EH (cell line): ENCODE measurements at regions not wholly inside any gene's neighbourhood (a gene's known extent, or its start where the extent isn't known, plus 50 kb on each side); places are given as distances from the start of the nearest gene placed in this dataset.

Experiments used
- DNase-seq: peaks from one replicate; pipeline ENCODE4 v3.0.0-alpha.2; 2015; ENCODE audit warnings: low read depth

DNA sequence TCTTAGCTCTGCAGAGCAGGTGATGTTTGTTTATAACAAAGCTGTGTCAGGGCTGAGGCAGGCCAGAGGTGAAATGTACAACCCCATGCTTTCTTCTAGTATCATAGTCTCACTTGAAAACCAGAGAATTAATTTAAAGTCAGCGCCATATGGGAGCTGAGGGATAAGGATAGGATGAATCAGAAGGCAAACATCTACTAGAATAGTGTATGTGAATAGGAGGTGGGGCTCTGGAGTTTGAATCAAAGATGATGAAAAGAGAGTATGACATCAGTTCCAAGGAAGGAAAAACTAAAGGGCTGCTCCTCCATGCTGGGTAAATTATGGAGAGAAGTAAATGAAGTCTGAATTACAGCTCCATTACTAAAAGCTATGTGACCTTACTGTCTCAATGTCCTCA lies 441.5 kb downstream of the RASEF start:
- no peak for DNase-seq

DNA sequence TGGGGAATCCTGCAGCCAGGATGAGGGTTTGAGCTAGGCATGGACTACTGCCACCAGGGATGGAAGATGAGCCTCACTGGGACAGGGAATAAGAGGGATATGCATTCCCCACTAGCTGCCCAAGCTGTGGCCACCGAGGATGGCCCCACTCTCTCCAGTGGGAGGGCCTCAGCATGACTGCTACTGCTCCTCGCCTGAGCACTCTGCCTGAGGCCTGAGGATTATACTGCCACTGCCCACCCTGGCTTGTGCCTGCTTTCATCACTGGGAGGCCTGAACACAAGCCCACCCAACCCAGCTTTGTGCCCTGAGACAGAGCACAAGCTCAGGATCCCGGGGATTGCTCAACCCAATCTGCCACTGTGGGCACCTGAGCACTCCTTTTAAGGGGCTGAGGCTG lies 425.6 kb downstream of the RASEF start:
- no peak for DNase-seq

DNA sequence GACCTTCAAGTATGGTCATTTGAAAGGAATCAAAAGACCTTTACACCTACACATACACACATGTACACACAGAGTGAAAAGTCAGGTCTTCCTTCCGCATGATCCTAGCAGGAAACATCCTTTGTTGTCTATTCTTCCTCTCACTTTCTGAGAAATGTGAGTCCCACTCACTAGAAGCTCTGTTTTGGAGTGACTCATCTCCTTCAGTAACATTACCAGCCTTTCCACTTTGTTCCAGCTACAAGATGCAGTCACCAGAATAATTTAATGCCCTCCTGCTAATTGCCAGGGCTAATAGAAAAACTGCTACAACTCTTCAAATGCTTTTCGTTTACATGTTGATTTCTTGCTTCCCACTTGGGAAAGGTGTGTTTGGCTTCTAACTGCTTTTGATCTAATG lies 417.3 kb downstream of the RASEF start:
- no peak for DNase-seq

DNA sequence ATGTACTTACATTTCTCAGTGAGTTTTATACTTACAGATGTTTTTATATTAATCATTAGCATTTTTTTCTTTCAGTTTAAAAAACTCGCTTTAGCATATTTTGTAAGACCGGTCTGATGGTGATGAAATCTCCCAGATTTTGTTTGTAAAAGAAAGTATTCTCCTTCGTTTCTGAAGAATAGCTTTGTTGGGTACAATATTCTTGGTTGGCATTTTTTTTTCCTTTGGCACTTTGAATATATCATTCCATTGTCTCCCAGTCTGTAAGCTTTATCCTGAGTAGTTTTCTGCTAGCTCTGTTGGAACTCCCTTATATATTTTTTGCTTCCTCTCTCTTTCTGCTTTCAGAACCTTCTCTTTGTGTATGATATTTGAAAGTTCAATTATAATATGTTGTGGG lies 412.6 kb downstream of the RASEF start:
- no peak for DNase-seq

DNA sequence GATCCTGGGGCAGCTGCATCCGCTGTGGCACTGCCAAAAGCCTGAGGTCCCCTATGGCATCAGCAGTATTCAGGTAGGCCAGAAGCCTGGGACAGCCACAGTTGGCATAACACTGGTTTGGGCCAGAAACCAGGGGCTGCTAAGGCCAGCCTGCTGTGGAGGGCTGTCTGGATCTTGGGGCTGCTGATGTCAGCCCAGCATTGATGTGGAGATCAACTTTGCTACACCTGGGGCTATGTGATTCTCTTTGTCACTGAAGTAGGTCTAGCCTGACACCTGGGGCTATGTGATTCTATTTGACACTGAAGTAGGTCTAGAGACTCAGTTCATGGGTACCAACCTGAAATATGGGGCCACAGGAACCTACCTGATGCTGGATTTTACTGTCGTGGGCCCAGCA lies 411.5 kb downstream of the RASEF start:
- no peak for DNase-seq

DNA sequence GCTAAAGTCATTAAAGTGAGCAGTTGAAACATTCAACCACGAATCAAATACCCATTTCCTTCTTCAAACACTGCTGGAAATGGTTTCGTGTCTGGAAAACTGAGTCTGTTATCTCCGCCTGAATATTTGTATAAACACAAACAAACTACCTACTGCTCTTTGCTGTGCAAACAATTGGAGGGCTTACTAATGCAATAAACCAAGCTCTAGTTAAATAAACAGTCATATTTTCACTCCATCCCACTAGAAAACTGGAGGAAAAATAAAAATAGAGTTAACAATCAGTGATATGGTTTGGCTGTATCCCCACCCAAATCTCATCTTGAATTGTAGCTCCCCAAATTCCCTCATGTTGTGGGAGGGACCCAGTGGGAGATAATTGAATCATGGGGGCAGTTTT lies 397.6 kb downstream of the RASEF start:
- no peak for DNase-seq

DNA sequence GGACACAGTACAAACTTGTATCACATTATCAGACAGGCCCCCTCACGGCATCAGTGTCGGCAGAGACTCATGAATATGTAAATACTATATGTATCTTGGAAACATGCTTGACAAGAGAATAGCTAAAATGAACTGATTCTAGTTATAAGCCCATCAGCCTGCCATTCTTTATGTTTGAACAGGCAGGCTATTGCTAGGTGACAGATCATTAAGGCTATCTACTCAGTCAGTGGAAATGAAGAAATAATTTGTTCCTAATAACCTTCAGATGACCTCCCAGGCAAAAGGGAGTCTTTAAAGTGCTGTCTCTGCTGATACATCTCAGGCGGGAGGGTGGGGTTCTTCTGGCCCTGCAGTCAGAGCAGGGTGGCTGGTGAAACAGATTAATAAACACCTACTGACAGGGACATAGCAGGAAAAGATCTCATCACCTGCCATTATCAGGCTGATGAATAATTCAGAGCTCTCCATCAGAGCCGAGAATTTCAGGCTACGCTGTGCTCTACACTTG lies 394.2 kb downstream of the RASEF start:
- no peak for DNase-seq

DNA sequence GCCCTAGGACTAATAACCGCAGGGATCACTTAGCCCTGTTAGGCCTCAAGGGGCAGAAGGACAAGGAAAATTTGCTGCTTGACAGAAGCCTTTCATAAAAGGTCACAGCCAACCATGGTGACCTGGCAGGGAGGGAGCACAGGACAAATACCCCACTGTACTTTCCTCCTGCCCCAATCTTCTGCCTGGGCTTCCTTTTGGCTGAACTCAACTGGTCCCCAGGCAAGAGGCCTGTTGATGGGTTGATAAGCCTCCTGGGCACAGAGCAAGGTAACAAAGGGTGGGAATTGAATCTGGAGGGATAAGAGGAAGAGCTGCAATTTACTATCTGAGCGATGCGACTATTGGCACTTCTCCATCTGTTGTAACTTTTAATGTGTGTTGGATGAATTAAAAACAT lies 392.9 kb downstream of the RASEF start:
- DNase-seq, result no peak

DNA sequence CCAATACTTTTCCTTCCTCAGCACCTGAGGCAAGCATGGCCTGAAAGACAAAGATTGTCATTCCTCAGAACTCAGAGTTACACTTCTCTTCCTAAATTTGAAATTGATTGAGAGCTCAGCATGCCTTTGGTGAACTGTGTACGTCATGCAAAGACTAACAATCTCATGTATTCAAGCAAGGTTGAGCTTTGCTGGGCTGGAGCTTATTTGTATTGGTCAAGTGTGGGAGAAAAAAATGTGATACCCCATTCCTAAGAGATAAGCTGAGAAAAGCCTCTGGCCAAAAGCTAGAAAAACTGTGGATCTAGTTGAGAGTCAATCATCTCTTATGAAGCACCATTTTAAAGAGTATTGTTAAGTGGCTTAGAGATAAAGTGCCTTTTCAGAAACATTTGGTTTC lies 392.2 kb downstream of the RASEF start:
- DNase-seq, result no peak

DNA sequence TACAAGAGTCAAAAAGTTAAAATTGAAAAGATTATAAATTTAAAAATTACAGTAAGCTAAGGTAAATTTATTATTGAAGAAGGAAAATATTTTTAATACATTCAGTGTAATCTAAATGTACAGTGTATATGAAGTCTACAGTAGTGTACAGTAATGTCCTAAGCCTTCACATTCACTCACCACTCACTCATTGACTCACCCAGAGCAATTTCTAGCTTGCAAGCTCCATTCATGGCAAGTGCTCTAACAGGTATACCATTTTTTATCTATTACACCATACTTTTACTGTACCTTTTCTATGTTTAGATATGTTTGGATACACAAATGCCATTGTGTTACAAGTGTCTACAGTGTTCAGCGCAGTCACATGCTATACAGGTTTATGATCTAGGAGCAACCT lies 389.7 kb downstream of the RASEF start:
- DNase-seq, result no peak

DNA sequence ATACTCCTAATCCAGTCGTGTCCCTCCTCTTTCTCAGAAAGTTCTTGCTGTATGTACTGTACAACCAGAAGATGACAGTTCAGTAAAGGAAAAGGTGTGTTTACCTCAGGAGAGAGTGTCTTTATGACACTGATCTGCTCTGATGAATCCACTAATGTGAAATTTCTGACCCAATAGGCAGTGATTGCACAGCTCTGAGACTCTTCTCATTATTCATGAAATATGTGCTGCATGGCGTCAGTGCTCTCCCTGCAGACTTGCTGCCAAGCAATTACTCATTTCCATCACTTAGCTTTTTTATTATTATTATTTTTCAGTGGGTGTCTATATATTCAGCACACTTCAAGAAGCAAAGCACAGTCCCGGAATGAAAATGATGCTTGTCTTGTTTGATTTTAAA lies 389.0 kb downstream of the RASEF start:
- DNase-seq, result no peak

DNA sequence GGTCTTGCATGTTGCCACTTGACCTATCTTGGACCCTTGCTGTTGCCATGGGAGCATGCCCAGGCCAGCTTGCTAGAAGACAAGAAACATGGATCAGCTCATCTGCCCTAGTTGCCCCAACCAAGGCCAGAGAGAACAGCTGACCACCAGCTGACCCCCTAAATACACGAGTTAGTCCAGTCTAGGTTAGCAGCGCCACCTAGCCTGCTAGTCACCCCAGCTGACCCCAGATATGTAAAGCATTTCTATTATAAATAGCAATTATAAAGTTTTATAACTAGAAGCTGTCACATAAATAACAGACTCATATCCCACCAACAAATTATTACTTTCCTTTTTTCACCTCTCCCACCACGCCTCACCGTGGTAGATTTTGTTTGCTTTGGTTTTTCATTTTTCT lies 387.8 kb downstream of the RASEF start:
- DNase-seq, result no peak

DNA sequence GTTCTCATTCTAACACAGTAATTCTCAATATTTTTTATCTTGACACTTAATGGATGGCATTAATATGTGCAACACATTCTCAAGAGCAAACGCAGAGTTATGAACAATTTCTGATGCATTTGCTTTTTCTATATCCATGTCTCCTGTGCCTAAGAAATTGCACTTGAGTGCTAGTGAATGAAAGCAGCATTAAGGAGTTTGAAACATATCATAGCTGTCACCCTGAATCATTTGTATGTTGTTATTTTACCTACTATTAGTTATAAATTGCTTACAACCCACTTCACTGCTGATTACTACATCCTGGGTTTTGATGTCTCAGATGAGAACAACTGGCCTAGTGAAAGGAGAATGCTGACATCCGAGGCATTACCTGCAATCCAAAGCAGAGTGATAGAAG lies 387.3 kb downstream of the RASEF start:
- no peak for DNase-seq

DNA sequence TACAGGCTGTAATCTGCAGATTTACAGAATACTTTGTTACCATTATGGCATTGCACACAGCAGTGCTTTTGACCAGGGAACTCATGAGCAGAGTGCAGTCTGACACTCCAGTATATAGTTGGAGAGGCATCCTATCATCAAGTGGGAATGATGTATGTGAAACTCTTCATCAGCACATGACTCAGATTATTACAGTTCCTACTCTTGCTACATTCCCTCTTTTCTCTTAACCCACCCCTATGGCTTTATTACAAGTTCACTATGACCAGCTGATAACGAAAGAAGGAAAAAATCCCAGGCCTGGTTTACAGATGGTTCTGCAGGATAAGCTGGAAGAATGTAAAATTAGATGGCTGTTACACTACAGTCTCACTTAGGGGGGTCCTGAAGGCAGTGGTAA lies 385.9 kb downstream of the RASEF start:
- no peak for DNase-seq

DNA sequence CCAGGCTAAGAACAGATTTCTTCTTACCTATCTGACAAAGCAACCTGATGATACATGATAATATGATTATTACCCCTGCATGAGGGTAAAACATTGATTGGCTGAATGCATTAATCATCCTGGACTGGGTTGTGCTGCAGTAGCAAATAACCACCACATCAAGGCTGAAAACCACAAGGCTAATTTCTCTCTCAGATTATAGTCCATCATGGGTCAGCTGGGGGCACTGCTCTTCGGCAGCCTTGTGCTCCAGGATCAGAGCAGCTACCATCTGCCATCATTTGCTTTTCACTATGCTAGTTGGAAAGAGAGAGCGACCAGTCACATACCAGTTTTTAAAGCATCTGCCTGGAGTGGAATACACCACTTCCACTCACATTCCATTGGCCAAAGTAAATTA lies 383.5 kb downstream of the RASEF start:
- no peak for DNase-seq

DNA sequence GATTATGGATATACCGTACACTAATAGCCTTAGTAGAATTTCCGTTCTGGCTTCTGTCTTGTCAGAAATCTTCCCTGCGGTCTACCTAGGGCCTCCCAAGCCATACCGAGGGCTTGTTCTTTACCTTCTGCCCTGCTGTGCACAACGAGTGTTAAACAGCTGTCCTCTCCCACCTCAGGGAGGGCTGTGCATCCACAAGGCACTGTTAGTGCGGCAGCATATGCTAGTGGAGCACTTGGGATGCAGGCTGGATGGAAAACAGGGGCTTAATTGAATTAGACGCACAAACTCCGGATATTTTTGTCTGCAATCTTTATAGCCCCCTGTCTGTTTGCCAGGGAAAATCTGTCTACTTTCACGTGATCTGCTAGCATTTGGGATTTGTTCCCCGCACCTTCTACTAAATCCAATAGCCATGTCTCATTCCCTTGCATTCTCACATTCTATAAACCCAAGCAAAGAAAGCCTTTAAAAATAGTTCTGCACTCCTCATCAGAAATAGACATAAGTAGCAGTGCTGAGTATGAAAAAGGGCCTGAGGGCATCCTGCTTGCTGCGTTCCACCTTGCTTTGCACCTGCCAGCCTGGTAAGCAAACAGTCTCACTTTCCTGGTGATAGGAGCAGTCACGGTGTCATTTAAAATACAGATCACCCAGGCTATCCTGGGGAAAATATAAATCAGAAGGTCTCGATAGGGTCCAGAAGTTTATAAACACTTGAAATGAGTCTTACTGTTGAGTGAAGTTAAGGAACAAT lies 382.6 kb downstream of the RASEF start:
- no peak for DNase-seq

DNA sequence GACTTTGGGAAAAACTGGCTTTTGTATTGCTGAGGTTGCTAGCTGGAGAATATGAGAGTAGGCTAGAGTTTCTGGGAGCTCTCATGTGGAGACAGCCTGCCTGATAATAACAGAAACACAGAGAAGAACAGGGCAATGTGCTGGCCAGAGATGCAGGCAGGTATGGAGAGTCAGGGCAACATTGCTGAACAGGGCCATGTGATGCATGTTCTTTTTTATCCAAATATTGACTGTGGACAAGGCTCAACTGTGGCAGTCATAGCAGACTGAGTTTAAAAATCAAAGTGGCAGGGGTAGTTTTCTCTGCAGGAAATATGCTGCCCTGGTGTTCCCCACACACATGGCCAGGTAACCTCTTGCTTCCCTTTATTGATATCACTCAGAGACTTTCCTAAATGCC lies 381.1 kb downstream of the RASEF start:
- no peak for DNase-seq

DNA sequence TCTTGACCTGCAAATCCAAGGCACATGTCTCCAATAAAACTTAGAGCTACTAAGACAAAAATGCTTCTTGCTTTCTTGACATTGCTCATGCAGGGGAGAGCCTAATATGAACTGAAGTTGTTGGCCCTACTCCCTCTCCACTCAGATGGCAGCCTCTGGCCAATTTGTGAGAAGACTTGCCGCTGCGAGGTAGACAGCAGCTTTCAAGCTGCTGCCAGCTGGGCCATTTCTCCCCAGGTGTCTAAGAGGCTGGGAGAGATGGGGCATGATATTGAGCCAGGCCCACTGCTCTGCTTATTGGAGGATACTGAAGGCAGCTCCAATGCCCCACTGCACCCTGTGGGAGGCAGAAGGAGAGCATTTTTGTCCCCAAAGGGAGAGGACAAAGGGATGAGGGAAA lies 380.5 kb downstream of the RASEF start:
- no peak for DNase-seq

DNA sequence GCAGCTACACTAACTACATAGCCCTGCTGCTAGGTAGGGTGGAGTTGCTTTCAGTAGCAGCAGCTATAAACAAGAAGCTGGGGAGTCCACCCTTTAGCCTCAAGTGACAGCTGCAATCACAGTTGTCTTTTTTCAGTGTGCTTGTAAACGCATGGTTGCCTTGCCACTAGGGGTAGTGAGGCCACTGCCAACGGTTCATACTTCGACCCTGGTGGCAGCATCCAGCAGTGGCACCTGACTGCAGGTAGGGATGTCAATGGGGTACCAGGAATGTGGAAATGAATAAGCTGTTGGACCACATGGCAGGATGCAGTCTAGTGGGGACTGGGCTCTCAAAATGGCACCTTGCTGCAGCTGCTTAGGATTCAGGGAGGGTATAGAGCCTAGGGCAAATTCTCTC lies 367.2 kb downstream of the RASEF start:
- DNase-seq, result no peak

DNA sequence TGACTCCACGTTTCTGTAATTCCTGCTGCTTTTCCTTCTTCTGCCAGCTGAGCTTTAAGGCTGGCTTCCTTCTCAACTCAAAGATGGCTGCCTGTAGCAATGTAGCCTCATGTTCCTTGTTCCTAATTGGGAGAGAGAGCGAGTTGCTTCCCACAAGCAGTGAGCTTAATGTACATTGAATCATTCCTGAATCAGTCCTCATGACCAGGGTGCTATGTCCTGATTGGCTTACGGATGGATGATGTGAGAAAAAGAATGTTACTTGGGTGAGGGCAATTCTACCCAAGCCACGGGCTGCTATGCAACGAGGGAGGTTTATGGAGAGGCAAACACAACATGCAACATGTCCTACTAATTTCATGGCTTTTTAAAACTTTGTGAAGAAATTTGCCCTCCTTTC lies 356.2 kb downstream of the RASEF start:
- DNase-seq, result no peak

DNA sequence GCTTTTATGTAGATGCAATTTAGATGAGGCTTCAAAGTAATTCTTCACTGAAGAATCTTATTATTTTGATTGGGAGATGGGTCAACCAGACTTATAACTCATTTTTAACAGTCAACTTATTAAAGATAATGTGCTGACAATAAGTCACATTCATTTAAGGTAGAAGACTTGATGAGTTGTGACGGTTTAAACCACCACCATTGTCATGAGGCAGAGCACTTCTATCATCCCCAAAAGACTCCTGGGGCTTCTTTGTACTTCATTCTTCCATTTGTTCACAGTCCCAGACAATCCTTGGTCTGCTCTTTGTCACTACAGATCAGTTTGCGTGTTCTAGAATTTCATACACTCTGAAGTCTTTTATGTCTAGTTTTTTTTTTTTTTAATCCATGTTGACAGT lies 346.1 kb downstream of the RASEF start:
- DNase-seq, result no peak

DNA sequence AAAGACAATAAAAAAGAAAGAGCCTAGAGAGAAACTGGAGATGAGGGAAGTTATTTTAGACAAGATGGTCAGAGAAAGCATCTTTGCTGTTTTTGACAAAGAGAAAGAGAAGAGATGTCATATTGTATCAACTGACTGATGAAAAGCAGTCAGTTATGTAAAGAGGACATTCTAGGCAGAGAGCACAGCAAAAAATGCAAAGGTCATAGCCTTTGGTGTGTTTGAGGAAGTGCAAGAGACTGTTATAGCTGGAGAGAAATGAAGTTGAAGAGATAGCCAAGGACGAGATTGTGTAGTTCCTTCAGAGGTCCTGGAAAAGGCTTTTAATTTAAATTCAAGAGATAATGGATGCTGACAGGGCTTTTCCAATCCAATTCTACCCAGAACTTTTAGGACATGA lies 342.4 kb downstream of the RASEF start:
- no peak for DNase-seq

DNA sequence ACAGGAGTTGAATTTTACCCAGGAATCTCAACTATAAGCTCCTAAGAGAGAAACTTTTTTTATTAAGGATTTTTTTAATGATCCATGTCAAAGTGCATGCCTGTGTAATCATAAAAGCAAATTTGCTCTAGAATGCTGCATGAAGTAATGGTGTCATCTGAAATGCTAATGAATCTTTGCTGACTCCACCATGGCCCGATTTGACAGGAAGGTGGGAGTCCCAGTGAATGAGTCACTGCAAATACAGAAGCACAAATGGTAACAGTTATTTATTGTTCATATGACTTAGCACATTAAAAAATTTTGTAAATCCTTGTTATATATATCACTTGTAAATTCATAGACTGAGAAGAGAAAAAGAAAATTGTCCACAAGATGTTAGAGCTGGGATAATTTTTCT lies 341.3 kb downstream of the RASEF start:
- no peak for DNase-seq

DNA sequence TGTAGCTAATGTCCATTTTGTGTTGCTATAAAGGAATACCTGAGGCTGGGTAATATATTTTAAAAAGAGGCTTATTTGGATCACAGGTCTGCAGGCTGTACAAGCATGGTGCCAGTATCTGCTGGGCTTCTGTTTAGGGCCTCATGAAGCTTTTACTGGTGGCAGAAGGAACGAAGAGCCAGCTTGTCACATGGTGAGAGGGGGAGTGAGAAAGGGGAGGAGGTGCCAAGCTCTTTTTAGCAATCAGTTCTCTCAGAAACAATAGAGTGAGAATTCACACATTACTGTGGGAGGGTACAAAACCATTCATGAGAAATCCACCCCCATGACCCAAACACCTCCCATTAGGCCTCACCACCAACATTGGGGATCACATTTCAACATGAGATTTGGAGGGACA lies 340.9 kb downstream of the RASEF start:
- no peak for DNase-seq

DNA sequence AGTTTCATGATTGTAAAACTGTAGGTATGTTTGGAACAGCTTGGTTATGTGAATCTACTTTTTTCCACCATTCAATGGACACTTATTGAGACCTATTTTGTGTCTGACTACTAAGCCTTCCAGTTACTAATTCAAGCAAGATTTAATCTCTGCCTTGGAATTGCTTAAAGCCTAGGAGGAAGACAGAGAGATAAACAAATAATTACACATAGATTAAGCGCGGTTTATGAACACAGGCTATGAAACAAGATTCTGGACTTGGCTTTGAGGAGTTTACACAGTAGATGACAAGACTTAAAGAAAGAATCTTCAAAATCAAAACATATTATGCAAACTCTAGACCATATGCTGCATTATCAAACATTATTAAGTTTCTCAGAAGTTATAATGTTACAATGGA lies 340.4 kb downstream of the RASEF start:
- no peak for DNase-seq
